Esophagus squamous epithelium (tissue), 5 donors: ENCODE measurements at regions not wholly inside any gene's neighbourhood (a gene's known extent, or its start where the extent isn't known, plus 50 kb on each side); places are given as distances from the start of the nearest gene placed in this dataset.

Experiments used
- DNase-seq: peaks from one replicate; lab custom pipeline; 2025; lab: John Stamatoyannopoulos, UW
- H3K27ac ChIP-seq, 4 donors: fragments of 200-600 bp; sonication (generic); one replicate each; pipeline ENCODE4 v1.5.1; 2016 to 2019; ENCODE audit warnings: mild to moderate bottlenecking in 1 of 4
- H3K27me3 ChIP-seq, 4 donors: fragments of 200-600 bp; sonication (generic); 1 replicate in 3 of 4; 2 replicates in 1 of 4; pipeline versions ENCODE4 v1.5.1 to v1.6.0; 2017 to 2021; ENCODE audit warnings: antibody characterized with exemption in 1 of 4
- H3K36me3 ChIP-seq, 3 donors: fragments of 200-600 bp; sonication (generic); one replicate each; pipeline ENCODE4 v1.5.1; 2016 to 2019
- H3K4me1 ChIP-seq, 3 donors: fragments of 200-600 bp; sonication (generic); one replicate each; pipeline ENCODE4 v1.5.1; 2017 to 2019
- H3K4me3 ChIP-seq, 4 donors: fragments of 200-600 bp; sonication (generic); 1 replicate in 3 of 4; 2 replicates in 1 of 4; pipeline ENCODE4 v1.5.1; 2016 to 2019; ENCODE audit warnings: mild to moderate bottlenecking in 2 of 4, moderate library complexity in 1 of 4
- H3K9me3 ChIP-seq, 3 donors: fragments of 200-600 bp; sonication (generic); one replicate each; pipeline ENCODE4 v1.5.1; 2016 to 2019
- CTCF ChIP-seq, 6 experiments: fragments of 450-650 bp in 4 of 6; fragments of 200-600 bp in 2 of 6; sonication (generic) in 2 of 6; IDR thresholded peaks; one replicate each; pipeline ENCODE4 v1.5.1; 2016 to 2019; ENCODE audit warnings: antibody characterized with exemption in 6 of 6, mild to moderate bottlenecking in 4 of 6, moderate library complexity in 4 of 6
- POLR2A ChIP-seq, 4 donors: fragments of 450-650 bp; IDR thresholded peaks; one replicate each; pipeline ENCODE4 v1.6.1; 2017; ENCODE audit warnings: antibody characterized with exemption in 4 of 4, mild to moderate bottlenecking in 4 of 4, moderate library complexity in 3 of 4
- whole genome bisulfite sequencing, 2 donors: methylation state at CpG; one replicate each; pipeline ENCODE4 v1.1.5; 2018; 5-methylcytosine and 5-hydroxymethylcytosine counted together
- intact Hi-C: fragments of 100-400 bp; cut with DNase I; formaldehyde crosslinking; loops from one replicate; pipeline ENCODE4 v1.15.0; 2022
- donor health status: DM: yes; HTN: yes; CAD: no.

DNA sequence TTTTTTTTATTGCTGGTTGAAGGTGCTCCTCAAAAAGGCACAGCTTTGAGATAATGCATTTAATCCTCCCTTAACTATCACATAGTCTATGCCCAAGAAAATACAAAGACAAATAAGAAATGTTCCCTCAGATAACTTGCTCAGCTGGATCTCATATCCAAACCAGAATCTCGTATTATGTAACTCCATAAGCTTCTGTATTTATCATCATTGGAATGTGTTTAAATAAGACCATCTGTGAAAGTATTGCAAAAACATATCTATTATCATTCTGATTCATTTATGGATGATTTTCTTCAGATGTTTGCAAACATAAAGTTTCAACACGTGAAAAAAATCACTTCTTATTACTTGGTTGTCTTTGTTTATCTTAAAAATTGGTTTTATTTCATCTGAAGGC is 190.9 kb downstream of the IRS2 start:
- intact Hi-C loops: no loop called here
- TF ChIP-seq CTCF (IDR thresholded peaks at IDR 0.05) (no peak), POLR2A (IDR thresholded peaks at IDR 0.05) (no peak)
- no peak overlapping the region for H3K27ac ChIP-seq

DNA sequence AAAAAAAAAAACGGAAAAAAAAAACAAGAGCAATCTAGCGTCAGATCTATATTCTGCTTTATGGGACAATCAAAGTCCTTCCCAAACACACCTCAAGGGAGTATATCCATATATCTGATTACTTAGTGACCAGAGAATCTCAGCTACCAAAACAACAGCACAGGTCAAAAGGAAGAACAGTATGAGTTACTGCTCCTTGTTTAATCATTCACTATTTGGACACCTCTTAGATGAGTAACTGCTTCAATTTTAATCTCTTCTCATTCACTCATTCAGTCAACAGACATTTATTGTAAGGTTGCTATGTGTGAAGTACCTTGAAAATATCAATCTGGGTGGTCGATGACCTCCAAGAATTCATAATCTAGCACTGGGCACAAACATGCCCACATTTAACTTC is 193.2 kb downstream of the IRS2 start:
- no peak for DNase-seq
- H3K36me3 ChIP-seq: no peaks in the 10 kb centered on the region
- no peak overlapping the region for H3K27ac ChIP-seq
- H3K4me1 ChIP-seq: no peaks in the 10 kb centered on the region
- no peaks in the 10 kb centered on the region for H3K9me3 ChIP-seq
- TF ChIP-seq CTCF (IDR thresholded peaks at IDR 0.05) (no peak), POLR2A (IDR thresholded peaks at IDR 0.05) (no peak)
- H3K4me3 ChIP-seq: no peak overlapping the region
- H3K27me3 ChIP-seq: peaks cover 0 to 3% (median 0%) of the 10 kb centered on the region in 4 donors
- intact Hi-C loops: no loop called here
- WGBS, 2 donors: 78 to 79% methylated on average over 3 of the region's 3 CpGs

More for the DNA sequence above, 190.9 kb downstream of the IRS2 start:
- H3K27me3 ChIP-seq: no peaks in the 10 kb centered on the region
- no peaks in the 10 kb centered on the region for H3K36me3 ChIP-seq
- 29 to 39% methylated on average over 2 of the region's 2 CpGs for WGBS, 2 donors
- H3K9me3 ChIP-seq: no peaks in the 10 kb centered on the region
- no peaks in the 10 kb centered on the region for H3K4me1 ChIP-seq
- no peak for DNase-seq
- H3K4me3 ChIP-seq: no peak overlapping the region

GRCh38 chr13:109592770-109593169 is 193.6 kb downstream of the IRS2 start:
- no peak overlapping the region for H3K27ac ChIP-seq
- WGBS, 2 donors: 43 to 44% methylated on average over 4 of the region's 4 CpGs
- H3K9me3 ChIP-seq: no peaks in the 10 kb centered on the region
- H3K36me3 ChIP-seq: no peaks in the 10 kb centered on the region
- intact Hi-C loops: no loop called here
- H3K27me3 ChIP-seq: peaks cover 0 to 3% (median 0%) of the 10 kb centered on the region in 4 donors
- H3K4me3 ChIP-seq: no peak overlapping the region
- DNase-seq: no peak
- no peak for TF ChIP-seq POLR2A (IDR thresholded peaks at IDR 0.05)
- no peak for TF ChIP-seq CTCF (IDR thresholded peaks at IDR 0.05)
- H3K4me1 ChIP-seq: no peaks in the 10 kb centered on the region

DNA sequence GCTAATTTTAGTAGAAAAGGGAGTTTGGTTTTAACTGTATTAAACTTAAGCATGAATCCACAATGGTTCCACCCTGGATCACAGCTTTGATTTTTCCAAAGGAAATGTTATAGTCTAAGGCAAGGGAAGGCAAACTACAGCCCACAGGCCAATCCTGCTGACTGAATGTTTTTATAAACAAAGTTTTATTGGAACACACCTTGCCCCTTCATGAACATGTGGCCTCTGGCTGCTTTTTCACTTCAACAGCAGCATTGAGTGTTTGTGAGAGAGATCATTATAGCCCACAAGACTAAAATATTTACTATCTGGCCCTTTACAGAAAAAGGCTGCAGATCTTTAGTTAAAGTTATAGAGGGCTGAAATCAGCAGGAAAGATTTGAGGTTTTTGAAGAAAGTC is 198.7 kb downstream of the IRS2 start:
- no peak overlapping the region for H3K27ac ChIP-seq
- TF ChIP-seq POLR2A (IDR thresholded peaks at IDR 0.05): no peak
- TF ChIP-seq CTCF (IDR thresholded peaks at IDR 0.05): no peak
- no peak for DNase-seq
- no peak overlapping the region for H3K4me3 ChIP-seq
- no peaks in the 10 kb centered on the region for H3K9me3 ChIP-seq
- no peaks in the 10 kb centered on the region for H3K36me3 ChIP-seq
- no peaks in the 10 kb centered on the region for H3K4me1 ChIP-seq
- intact Hi-C loops: no loop called here
- H3K27me3 ChIP-seq: peaks cover 0 to 15% (median 0%) of the 10 kb centered on the region in 4 donors

DNA sequence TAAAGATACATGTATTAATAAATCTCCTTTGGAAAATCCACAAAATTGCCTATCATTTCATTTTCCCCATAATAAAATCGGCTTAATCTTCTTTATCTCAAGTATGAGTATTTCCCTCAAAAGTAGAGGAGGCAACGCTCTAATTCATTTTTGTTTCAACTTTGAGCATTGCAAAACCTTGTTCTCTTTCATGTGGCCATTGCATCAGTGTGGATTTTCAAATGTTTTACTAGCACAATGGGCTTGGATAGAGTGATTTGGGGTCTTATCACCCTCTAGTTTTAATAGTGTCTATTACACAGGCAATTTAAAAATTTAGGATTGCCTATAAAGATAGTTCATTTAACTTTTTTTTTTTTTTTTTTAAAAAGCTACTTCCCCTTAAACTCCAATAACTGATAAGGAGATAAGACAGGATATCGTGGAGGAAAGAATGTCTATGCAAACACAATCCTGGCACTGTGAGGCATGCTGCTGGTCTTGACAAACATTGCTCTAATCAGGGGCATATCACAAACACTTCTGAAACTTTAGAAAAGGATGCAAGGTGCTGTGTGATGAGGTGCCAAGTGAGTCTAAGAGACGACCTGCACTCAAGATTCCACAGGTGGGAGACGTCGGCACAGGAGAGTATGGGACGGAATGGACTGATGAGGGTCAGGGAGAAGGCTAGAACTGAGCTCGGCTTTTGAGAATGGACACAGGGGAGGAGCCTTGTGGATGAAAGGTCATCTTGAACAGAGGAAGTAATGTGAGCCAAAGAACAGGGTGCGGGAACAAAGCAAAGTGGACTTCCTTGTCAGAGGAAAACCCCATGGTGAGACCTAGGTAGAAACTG is 199.7 kb downstream of the IRS2 start:
- peaks cover 0 to 17% (median 0%) of the 10 kb centered on the region in 4 donors for H3K27me3 ChIP-seq
- TF ChIP-seq POLR2A (IDR thresholded peaks at IDR 0.05): no peak
- TF ChIP-seq CTCF (IDR thresholded peaks at IDR 0.05): no peak

More for the DNA sequence above, 199.7 kb downstream of the IRS2 start:
- H3K27ac ChIP-seq: no peak overlapping the region
- no peaks in the 10 kb centered on the region for H3K4me1 ChIP-seq
- H3K9me3 ChIP-seq: no peaks in the 10 kb centered on the region
- H3K36me3 ChIP-seq: no peaks in the 10 kb centered on the region
- 57 to 58% methylated on average over 9 of the region's 9 CpGs for WGBS, 2 donors
- no peak for DNase-seq
- H3K4me3 ChIP-seq: no peak overlapping the region
- intact Hi-C loops: no loop called here
